WTC11 (cell line): ENCODE measurements at regions not wholly inside any gene's neighbourhood (a gene's known extent, or its start where the extent isn't known, plus 50 kb on each side); places are given as distances from the start of the nearest gene placed in this dataset.

Experiments used
- CTCF ChIP-seq: fragments of 200-600 bp; IDR thresholded peaks from 2 replicates; pipeline ENCODE4 v1.8.0; 2022; ENCODE audit warnings: antibody characterized with exemption
- ESRRA ChIP-seq: sonication (generic); formaldehyde crosslinking; IDR thresholded peaks from 2 replicates; pipeline ENCODE4 v1.8.1; 2022; ENCODE audit warnings: mild to moderate bottlenecking, missing genetic modification reagents, borderline replicate concordance
- ETV6 ChIP-seq: sonication (generic); formaldehyde crosslinking; IDR thresholded peaks from 2 replicates; pipeline ENCODE4 v1.8.1; 2022; ENCODE audit warnings: mild to moderate bottlenecking, missing genetic modification reagents
- GABPB1 ChIP-seq: sonication (generic); formaldehyde crosslinking; IDR thresholded peaks from 2 replicates; pipeline ENCODE4 v1.8.1; 2023; ENCODE audit warnings: mild to moderate bottlenecking, missing genetic modification reagents
- JUN ChIP-seq: sonication (generic); formaldehyde crosslinking; IDR thresholded peaks from 2 replicates; pipeline ENCODE4 v1.8.0; 2023; ENCODE audit warnings: mild to moderate bottlenecking, missing genetic modification reagents
- PRRX2 ChIP-seq: fragments of 250-450 bp; sonication (Bioruptor Pico); IDR thresholded peaks from 2 replicates; pipeline ENCODE4 v1.8.0; 2021; ENCODE audit warnings: mild to moderate bottlenecking

GRCh38 chr1:79775402-79775801, 768.9 kb upstream of the ADGRL4 start:
- TF ChIP-seq CTCF = no peak
- no peak for TF ChIP-seq ESRRA (CRISPR knock-in tag)
- TF ChIP-seq ETV6 (CRISPR knock-in tag) = no peak
- TF ChIP-seq GABPB1 = no peak
- TF ChIP-seq JUN (CRISPR knock-in tag) = no peak
- no peak for TF ChIP-seq PRRX2 (CRISPR knock-in tag)
